ENCODE measurements at regions not wholly inside any gene's neighbourhood (a gene's known extent, or its start where the extent isn't known, plus 50 kb on each side); places are given as distances from the start of the nearest gene placed in this dataset.

DNA sequence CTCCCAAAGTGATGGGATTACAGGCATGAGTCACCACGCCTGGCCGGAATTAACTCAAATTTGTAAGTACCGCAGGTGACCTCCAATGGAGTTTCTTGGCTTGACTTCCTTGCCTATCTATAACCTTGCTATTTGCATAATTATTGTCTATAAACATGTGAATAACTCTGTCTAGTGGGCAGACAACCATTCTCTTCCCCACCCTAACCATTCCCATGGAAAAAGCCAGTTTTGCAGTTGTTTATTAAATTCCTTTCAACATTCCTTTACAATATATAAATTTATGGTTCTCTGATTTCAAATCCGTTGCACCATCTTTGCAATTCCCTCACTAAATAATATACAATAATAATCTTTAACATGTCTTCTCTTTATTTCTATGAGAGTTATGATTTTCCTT is 61.0 kb upstream of the ZDHHC17 start:
- H3K14ac ChIP-seq (ENCODE audit: insufficient read length): no peak overlapping the region
- no peaks in the 10 kb centered on the region for H3K36me3 ChIP-seq (ENCODE audit: control insufficient read depth in 2 of 4, insufficient read depth in 4 of 4, low read length in 3 of 4)
- no peak overlapping the region for H3K9ac ChIP-seq (replicated peaks in 1 of 4; ENCODE audit: extremely low read depth in 1 of 4, low read depth in 3 of 4, low read length in 3 of 4)
- H3K79me1 ChIP-seq (ENCODE audit: low read depth, low read length): no peaks in the 10 kb centered on the region
- ChIA-PET POLR2A (ENCODE audit: partially characterized antibody) (no interaction called here), CTCF (ENCODE audit: partially characterized antibody) (interaction anchor here (0.9 to 6.2 kb wide), 4 partner anchors 15 to 120 kb away, joined by 3 to 42 read pairs (median 4); no protein-coding TSS in a partner anchor)
- H3K27me3 ChIP-seq (replicated peaks in 1 of 4; ENCODE audit: control insufficient read depth in 3 of 4, extremely low read depth in 1 of 4, insufficient read depth in 3 of 4, low read length in 3 of 4): no peaks in the 10 kb centered on the region
- no peak overlapping the region for H4K5ac ChIP-seq (ENCODE audit: insufficient read length, low read depth, low read length)
- no peak for DNase-seq (ENCODE audit: low read depth in 1 of 2, low spot score in 2 of 2)
- H3K79me2 ChIP-seq (ENCODE audit: control insufficient read depth in 1 of 2, insufficient read depth in 2 of 2, low read length in 2 of 2): no peaks in the 10 kb centered on the region
- no peak overlapping the region for H3K4me2 ChIP-seq (ENCODE audit: insufficient read depth in 1 of 2, low read depth in 2 of 2, low read length in 2 of 2)
- H2BK12ac ChIP-seq (ENCODE audit: low read depth, low read length): no peak overlapping the region
- H2AFZ ChIP-seq (ENCODE audit: low read length): no peak overlapping the region
- no peak overlapping the region for H3K18ac ChIP-seq (ENCODE audit: extremely low read depth, low read length)
- 89 to 100% methylated on average over 1 to 4 of the region's 4 CpGs for WGBS, 2 experiments (ENCODE audit: extremely low coverage in 1 of 2, insufficient coverage in 1 of 2, insufficient read length in 1 of 2, insufficient replicate concordance in 2 of 2, low coverage in 1 of 2, low lambda C conversion rate in 2 of 2, missing lambda C conversion rate in 1 of 2)
- TF ChIP-seq, protein P1, sequence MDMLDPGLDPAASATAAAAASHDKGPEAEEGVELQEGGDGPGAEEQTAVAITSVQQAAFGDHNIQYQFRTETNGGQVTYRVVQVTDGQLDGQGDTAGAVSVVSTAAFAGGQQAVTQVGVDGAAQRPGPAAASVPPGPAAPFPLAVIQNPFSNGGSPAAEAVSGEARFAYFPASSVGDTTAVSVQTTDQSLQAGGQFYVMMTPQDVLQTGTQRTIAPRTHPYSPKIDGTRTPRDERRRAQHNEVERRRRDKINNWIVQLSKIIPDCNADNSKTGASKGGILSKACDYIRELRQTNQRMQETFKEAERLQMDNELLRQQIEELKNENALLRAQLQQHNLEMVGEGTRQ (IDR thresholded peaks at IDR 0.05; ENCODE audit: low read length): no peak
- TF ChIP-seq KDM5A (IDR thresholded peaks at IDR 0.05; ENCODE audit: low read length): no peak
- TF ChIP-seq RXRA (IDR thresholded peaks at IDR 0.05; ENCODE audit: insufficient read depth, low read depth, low read length): no peak
- TF ChIP-seq NANOG (IDR thresholded peaks at IDR 0.05; ENCODE audit: insufficient read depth, low read depth, low read length, poor library complexity, severe bottlenecking): no peak
- no peak for TF ChIP-seq SP2 (IDR thresholded peaks at IDR 0.05; ENCODE audit: low read length)
- H2BK120ac ChIP-seq (replicated peaks; ENCODE audit: low read depth, low read length): no peak overlapping the region
- H3K23me2 ChIP-seq (ENCODE audit: low read depth, low read length): no peaks in the 10 kb centered on the region
- H4K91ac ChIP-seq (replicated peaks; ENCODE audit: insufficient read length, low read length): no peak overlapping the region
- no peaks in the 10 kb centered on the region for H4K20me1 ChIP-seq (replicated peaks in 1 of 2; ENCODE audit: control insufficient read depth in 1 of 2, insufficient read depth in 2 of 2, low read length in 2 of 2)
- no peak for FAIRE-seq
- H3K9me3 ChIP-seq (ENCODE audit: insufficient read depth in 2 of 2, low read depth in 1 of 2, low read length in 1 of 2): no peaks in the 10 kb centered on the region
- no peak overlapping the region for H2BK15ac ChIP-seq (ENCODE audit: low read length)
- H3K4me1 ChIP-seq (replicated peaks in 1 of 4; ENCODE audit: control insufficient read depth in 3 of 4, insufficient read depth in 4 of 4, low read length in 3 of 4): peaks cover 5 to 12% (median 6%) of the 10 kb centered on the region in 4 experiments; a peak in 6 of 7 replicates
- H3K4me3 ChIP-seq (ENCODE audit: extremely low read depth in 1 of 4, insufficient read depth in 2 of 4, low read depth in 3 of 4, low read length in 4 of 4): no peak overlapping the region
- H3K23ac ChIP-seq (ENCODE audit: insufficient read length): no peak overlapping the region
- H2AK5ac ChIP-seq (ENCODE audit: low read depth, low read length): no peak overlapping the region
- no peak overlapping the region for H3K4ac ChIP-seq (replicated peaks; ENCODE audit: insufficient read length, low read depth, low read length)
- no peak overlapping the region for H3K27ac ChIP-seq (ENCODE audit: low read depth, low read length)
- H3K56ac ChIP-seq (replicated peaks; ENCODE audit: insufficient read length, low read depth, low read length): no peak overlapping the region
- no peak overlapping the region for H2BK5ac ChIP-seq (ENCODE audit: low read depth, low read length)
- H2BK20ac ChIP-seq (ENCODE audit: low read length): no peak overlapping the region
- H4K8ac ChIP-seq (ENCODE audit: extremely low read depth, insufficient read depth, low read length): no peak overlapping the region

Data from H1 (cell line).